ENCODE measurements at regions not wholly inside any gene's neighbourhood (a gene's known extent, or its start where the extent isn't known, plus 50 kb on each side); places are given as distances from the start of the nearest gene placed in this dataset.

- DNase-seq (ENCODE audit: low read depth) = peak; percentile 70
These were observed 165.3 kb downstream of the TNFSF18 start for GRCh38 chr1:172885411-172885810.

GRCh38 chr1:172885971-172886370, 164.8 kb downstream of the TNFSF18 start:
- no peak for DNase-seq (ENCODE audit: low read depth)

- no peak for DNase-seq (ENCODE audit: low read depth)
These were observed 163.6 kb downstream of the TNFSF18 start for GRCh38 chr1:172887162-172887561.

GRCh38 chr1:172893146-172893841, 157.4 kb downstream of the TNFSF18 start:
- DNase-seq (ENCODE audit: low read depth) = no peak

- DNase-seq (ENCODE audit: low read depth) = no peak
These were observed 156.2 kb downstream of the TNFSF18 start for GRCh38 chr1:172894349-172895049.

GRCh38 chr1:172895050-172895460, 155.7 kb downstream of the TNFSF18 start:
- peak; percentile 36 for DNase-seq (ENCODE audit: low read depth)

- no peak for DNase-seq (ENCODE audit: low read depth)
These were observed 155.0 kb downstream of the TNFSF18 start for GRCh38 chr1:172895761-172896160.

- no peak for DNase-seq (ENCODE audit: low read depth)
These were observed 153.0 kb downstream of the TNFSF18 start for GRCh38 chr1:172897738-172898137.

GRCh38 chr1:172898866-172899265, 151.9 kb downstream of the TNFSF18 start:
- no peak for DNase-seq (ENCODE audit: low read depth)

- no peak for DNase-seq (ENCODE audit: low read depth)
These were observed 150.3 kb downstream of the TNFSF18 start for GRCh38 chr1:172900376-172900997.

- DNase-seq (ENCODE audit: low read depth) = no peak
These were observed 148.5 kb downstream of the TNFSF18 start for GRCh38 chr1:172902200-172902599.

GRCh38 chr1:172902861-172903381, 147.8 kb downstream of the TNFSF18 start:
- no peak for DNase-seq (ENCODE audit: low read depth)

GRCh38 chr1:172903581-172904220, 147.0 kb downstream of the TNFSF18 start:
- no peak for DNase-seq (ENCODE audit: low read depth)

- no peak for DNase-seq (ENCODE audit: low read depth)
These were observed 145.3 kb downstream of the TNFSF18 start for GRCh38 chr1:172905452-172905851.

GRCh38 chr1:172906778-172907592, 143.8 kb downstream of the TNFSF18 start:
- DNase-seq (ENCODE audit: low read depth) = peak; percentile 76

GRCh38 chr1:172907834-172908326, 142.9 kb downstream of the TNFSF18 start:
- DNase-seq (ENCODE audit: low read depth) = no peak

- no peak for DNase-seq (ENCODE audit: low read depth)
These were observed 141.0 kb downstream of the TNFSF18 start for GRCh38 chr1:172909606-172910326.

GRCh38 chr1:172912765-172913260, 137.9 kb downstream of the TNFSF18 start:
- DNase-seq (ENCODE audit: low read depth) = no peak

- no peak for DNase-seq (ENCODE audit: low read depth)
These were observed 136.1 kb downstream of the TNFSF18 start for GRCh38 chr1:172914501-172915144.
